22Rv1 (cell line): ENCODE measurements at regions not wholly inside any gene's neighbourhood (a gene's known extent, or its start where the extent isn't known, plus 50 kb on each side); places are given as distances from the start of the nearest gene placed in this dataset.

Source experiments
- ZFX ChIP-seq: fragments of 450-650 bp; IDR thresholded peaks from 2 replicates; pipeline ENCODE4 v1.6.1; 2017; ENCODE audit warnings: antibody characterized with exemption, borderline replicate concordance
- TF ChIP-seq, protein P1 (sequence below): fragments of 450-650 bp; IDR thresholded peaks from 2 replicates; pipeline ENCODE4 v1.5.1; 2017; ENCODE audit warnings: mild to moderate bottlenecking

DNA sequence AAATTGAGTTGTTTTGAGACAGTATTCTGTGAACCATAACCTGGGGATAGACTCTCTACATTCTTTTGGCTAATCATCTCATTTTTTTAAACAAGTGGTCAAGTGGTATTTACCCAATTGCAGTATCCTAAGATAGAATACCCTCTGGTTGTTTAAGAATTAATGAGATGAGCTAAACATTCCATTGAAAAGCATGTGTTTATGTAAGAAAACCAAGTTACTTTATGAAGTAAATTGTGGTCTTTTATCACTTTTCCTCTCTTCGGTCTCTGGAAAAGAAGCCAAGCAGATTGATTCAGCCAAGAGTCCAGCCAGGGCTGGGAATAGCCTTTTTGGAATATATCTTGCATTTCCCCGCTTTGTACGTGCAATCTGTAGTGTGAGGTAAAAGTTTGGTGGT lies 185.7 kb upstream of the TOPAZ1 start:
- TF ChIP-seq, protein P1, sequence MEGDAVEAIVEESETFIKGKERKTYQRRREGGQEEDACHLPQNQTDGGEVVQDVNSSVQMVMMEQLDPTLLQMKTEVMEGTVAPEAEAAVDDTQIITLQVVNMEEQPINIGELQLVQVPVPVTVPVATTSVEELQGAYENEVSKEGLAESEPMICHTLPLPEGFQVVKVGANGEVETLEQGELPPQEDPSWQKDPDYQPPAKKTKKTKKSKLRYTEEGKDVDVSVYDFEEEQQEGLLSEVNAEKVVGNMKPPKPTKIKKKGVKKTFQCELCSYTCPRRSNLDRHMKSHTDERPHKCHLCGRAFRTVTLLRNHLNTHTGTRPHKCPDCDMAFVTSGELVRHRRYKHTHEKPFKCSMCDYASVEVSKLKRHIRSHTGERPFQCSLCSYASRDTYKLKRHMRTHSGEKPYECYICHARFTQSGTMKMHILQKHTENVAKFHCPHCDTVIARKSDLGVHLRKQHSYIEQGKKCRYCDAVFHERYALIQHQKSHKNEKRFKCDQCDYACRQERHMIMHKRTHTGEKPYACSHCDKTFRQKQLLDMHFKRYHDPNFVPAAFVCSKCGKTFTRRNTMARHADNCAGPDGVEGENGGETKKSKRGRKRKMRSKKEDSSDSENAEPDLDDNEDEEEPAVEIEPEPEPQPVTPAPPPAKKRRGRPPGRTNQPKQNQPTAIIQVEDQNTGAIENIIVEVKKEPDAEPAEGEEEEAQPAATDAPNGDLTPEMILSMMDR: no peak
- TF ChIP-seq ZFX: no peak
